GM19025 (cell line): ENCODE measurements at regions not wholly inside any gene's neighbourhood (a gene's known extent, or its start where the extent isn't known, plus 50 kb on each side); places are given as distances from the start of the nearest gene placed in this dataset.

Experiments
- ATAC-seq: cut with Tn5 transposase; IDR thresholded peaks from one replicate; pipeline ENCODE4 v1.9.1; 2021; ENCODE audit warnings: mild to moderate bottlenecking, low read depth, moderate library complexity; ENCODE audit not compliant: unreplicated experiment

DNA sequence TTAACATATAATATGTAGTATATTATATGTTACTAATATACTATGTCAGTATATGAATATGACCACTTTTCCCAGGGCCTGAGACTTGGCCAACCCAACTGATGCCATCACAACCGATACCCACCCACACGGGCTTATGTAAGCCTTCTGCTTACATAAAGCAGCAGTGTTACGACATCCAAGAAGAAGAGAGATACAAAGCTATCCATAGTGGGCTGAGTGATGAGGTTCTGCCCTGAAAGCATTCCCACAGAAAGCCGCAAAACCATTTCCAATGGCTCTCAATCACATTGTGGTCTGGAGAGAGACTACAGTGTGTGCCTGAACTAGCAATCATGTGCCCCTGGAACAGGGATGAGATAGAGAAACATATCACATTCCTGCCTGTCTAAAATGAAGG is 177.9 kb downstream of the PLOD2 start:
- ATAC-seq: no peak
